Esophagus muscularis mucosa (tissue), 4 donors: ENCODE measurements at regions not wholly inside any gene's neighbourhood (a gene's known extent, or its start where the extent isn't known, plus 50 kb on each side); places are given as distances from the start of the nearest gene placed in this dataset.

ENCODE experiments used
- DNase-seq: peaks from one replicate; pipeline ENCODE4 v3.0.0-alpha.2; 2017; ENCODE audit errors: extremely low spot score
- H3K27ac ChIP-seq, 4 donors: fragments of 200-600 bp; sonication (generic); replicated peaks in 1 of 4; 1 replicate in 3 of 4; 2 replicates in 1 of 4; pipeline ENCODE4 v1.5.1; 2016 to 2019; ENCODE audit warnings: mild to moderate bottlenecking in 1 of 4
- H3K27me3 ChIP-seq, 4 donors: fragments of 200-600 bp; sonication (generic); one replicate each; pipeline versions ENCODE4 v1.5.1 to v1.6.0; 2016 to 2019
- H3K36me3 ChIP-seq, 4 donors: fragments of 200-600 bp; sonication (generic); one replicate each; pipeline ENCODE4 v1.5.1; 2016 to 2019
- H3K4me1 ChIP-seq, 4 donors: fragments of 200-600 bp; sonication (generic); one replicate each; pipeline ENCODE4 v1.5.1; 2016 to 2019
- H3K4me3 ChIP-seq, 4 donors: fragments of 200-600 bp; sonication (generic); 1 replicate in 2 of 4; 2 replicates in 2 of 4; pipeline ENCODE4 v1.5.1; 2016 to 2019; ENCODE audit warnings: mild to moderate bottlenecking in 4 of 4, moderate library complexity in 1 of 4
- H3K9me3 ChIP-seq, 4 donors: fragments of 200-600 bp; sonication (generic); 1 replicate in 3 of 4; 2 replicates in 1 of 4; pipeline ENCODE4 v1.5.1; 2016 to 2019
- EP300 ChIP-seq: sonication (generic); formaldehyde crosslinking; IDR thresholded peaks from one replicate; pipeline ENCODE4 v1.6.1; 2017; ENCODE audit warnings: antibody characterized with exemption
- POLR2A ChIP-seq: fragments of 450-650 bp; IDR thresholded peaks from one replicate; pipeline ENCODE4 v1.6.1; 2017; ENCODE audit warnings: antibody characterized with exemption, moderate library complexity, mild to moderate bottlenecking, low read depth
- POLR2AphosphoS5 ChIP-seq, 2 donors: sonication (generic); formaldehyde crosslinking; IDR thresholded peaks; one replicate each; pipeline ENCODE4 v1.6.1; 2017; ENCODE audit warnings: antibody characterized with exemption in 2 of 2
- WGBS: methylation state at CpG from one replicate; pipeline ENCODE4 v1.1.5; 2018; 5-methylcytosine and 5-hydroxymethylcytosine counted together
- intact Hi-C: fragments of 100-400 bp; cut with DNase I; formaldehyde crosslinking; loops from one replicate; pipeline ENCODE4 v1.15.1; 2023
- TF ChIP-seq, protein P1 (sequence below), 3 experiments: fragments of 200-600 bp in 2 of 3; fragments of 450-650 bp in 1 of 3; sonication (generic) in 2 of 3; IDR thresholded peaks; one replicate each; pipeline ENCODE4 v1.5.1; 2017 to 2019; ENCODE audit warnings: antibody characterized with exemption in 3 of 3, mild to moderate bottlenecking in 2 of 3, moderate library complexity in 1 of 3

DNA sequence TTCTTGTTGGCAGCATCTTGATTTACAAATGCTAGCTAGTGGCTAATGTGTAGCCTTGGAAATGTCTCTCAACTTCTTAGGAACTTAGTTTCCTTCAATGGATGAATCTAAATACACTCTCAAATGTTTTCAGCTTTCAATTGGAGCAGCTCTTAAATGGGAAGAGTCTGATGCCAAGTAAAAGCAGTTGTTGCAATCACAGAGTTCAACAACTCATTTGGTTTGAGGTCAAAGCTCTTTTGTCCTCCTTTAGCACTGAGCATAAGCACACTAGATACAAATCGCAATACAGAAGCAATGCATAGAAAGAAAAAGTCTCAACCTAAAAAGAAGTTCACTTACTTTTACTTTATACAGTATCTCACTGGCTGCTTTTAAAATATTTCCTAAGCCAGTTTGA lies 986.1 kb upstream of the FLRT2 start:
- Histone ChIP-seq H3K4me3 (no peak overlapping the region), H3K9me3 (no peaks in the 10 kb centered on the region), H3K27ac (no peak overlapping the region), H3K4me1 (no peaks in the 10 kb centered on the region), H3K36me3 (no peaks in the 10 kb centered on the region), H3K27me3 (no peaks in the 10 kb centered on the region)
- TF ChIP-seq, protein P1, sequence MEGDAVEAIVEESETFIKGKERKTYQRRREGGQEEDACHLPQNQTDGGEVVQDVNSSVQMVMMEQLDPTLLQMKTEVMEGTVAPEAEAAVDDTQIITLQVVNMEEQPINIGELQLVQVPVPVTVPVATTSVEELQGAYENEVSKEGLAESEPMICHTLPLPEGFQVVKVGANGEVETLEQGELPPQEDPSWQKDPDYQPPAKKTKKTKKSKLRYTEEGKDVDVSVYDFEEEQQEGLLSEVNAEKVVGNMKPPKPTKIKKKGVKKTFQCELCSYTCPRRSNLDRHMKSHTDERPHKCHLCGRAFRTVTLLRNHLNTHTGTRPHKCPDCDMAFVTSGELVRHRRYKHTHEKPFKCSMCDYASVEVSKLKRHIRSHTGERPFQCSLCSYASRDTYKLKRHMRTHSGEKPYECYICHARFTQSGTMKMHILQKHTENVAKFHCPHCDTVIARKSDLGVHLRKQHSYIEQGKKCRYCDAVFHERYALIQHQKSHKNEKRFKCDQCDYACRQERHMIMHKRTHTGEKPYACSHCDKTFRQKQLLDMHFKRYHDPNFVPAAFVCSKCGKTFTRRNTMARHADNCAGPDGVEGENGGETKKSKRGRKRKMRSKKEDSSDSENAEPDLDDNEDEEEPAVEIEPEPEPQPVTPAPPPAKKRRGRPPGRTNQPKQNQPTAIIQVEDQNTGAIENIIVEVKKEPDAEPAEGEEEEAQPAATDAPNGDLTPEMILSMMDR (IDR thresholded peaks at IDR 0.05) = no peak
- TF ChIP-seq POLR2A = no peak
- TF ChIP-seq POLR2AphosphoS5 (IDR thresholded peaks at IDR 0.05) = no peak
- TF ChIP-seq EP300 = no peak
- WGBS = 96% methylated on average over 1 of the region's 1 CpG
- intact Hi-C loops = no loop called here
- DNase-seq = no peak

- no peak overlapping the region for H3K27ac ChIP-seq
- no peak for DNase-seq
- intact Hi-C loops = no loop called here
- H3K4me3 ChIP-seq = no peak overlapping the region
- no peaks in the 10 kb centered on the region for H3K9me3 ChIP-seq
- WGBS = 74% methylated on average over 6 of the region's 6 CpGs
- no peak for TF ChIP-seq POLR2A
- TF ChIP-seq EP300 = no peak
- TF ChIP-seq, protein P1 (IDR thresholded peaks at IDR 0.05) = no peak
- no peak for TF ChIP-seq POLR2AphosphoS5 (IDR thresholded peaks at IDR 0.05)
- H3K4me1 ChIP-seq = no peaks in the 10 kb centered on the region
- no peaks in the 10 kb centered on the region for H3K36me3 ChIP-seq
- no peaks in the 10 kb centered on the region for H3K27me3 ChIP-seq
Measured at GRCh38 chr14:84544486-84545131, 985.3 kb upstream of the FLRT2 start.

DNA sequence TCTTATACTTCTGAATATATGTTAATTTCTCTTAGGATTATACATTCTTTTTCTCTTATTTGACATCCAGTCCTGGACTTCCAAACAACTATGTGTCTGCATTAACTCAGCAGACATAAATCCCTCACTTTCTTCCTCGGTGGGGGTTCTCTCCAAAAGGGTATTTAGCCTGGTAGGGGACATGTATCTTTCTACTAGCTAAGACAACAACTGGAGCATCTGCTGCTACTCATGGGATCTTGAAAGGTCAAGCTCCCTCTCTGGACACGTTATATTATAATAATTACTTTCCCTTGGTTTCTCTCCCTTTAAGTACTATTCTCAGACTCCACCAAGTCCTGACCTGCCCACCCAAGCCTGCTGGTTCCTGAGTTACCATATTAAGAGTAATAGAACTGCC lies 983.7 kb upstream of the FLRT2 start:
- TF ChIP-seq, protein P1 (IDR thresholded peaks at IDR 0.05) = no peak
- TF ChIP-seq EP300 (no peak), POLR2AphosphoS5 (IDR thresholded peaks at IDR 0.05) (no peak), POLR2A (no peak)
- DNase-seq = no peak
- H3K27ac ChIP-seq = no peak overlapping the region
- H3K4me3 ChIP-seq = no peak overlapping the region
- H3K36me3 ChIP-seq = no peaks in the 10 kb centered on the region
- WGBS = 68% methylated on average over 2 of the region's 2 CpGs
- intact Hi-C loops = no loop called here
- no peaks in the 10 kb centered on the region for H3K9me3 ChIP-seq
- no peaks in the 10 kb centered on the region for H3K27me3 ChIP-seq
- H3K4me1 ChIP-seq = no peaks in the 10 kb centered on the region

- 75% methylated on average over 3 of the region's 3 CpGs for WGBS
- TF ChIP-seq EP300 = no peak
- Histone ChIP-seq H3K27ac (no peak overlapping the region), H3K27me3 (no peaks in the 10 kb centered on the region), H3K4me3 (no peak overlapping the region), H3K4me1 (no peaks in the 10 kb centered on the region), H3K9me3 (no peaks in the 10 kb centered on the region), H3K36me3 (no peaks in the 10 kb centered on the region)
- intact Hi-C loops = no loop called here
- DNase-seq = no peak
Measured at GRCh38 chr14:84554136-84554535, 975.8 kb upstream of the FLRT2 start.

GRCh38 chr14:84555493-84555892 lies 974.5 kb upstream of the FLRT2 start:
- Histone ChIP-seq H3K4me3 (no peak overlapping the region), H3K27ac (no peak overlapping the region), H3K9me3 (no peaks in the 10 kb centered on the region), H3K36me3 (no peaks in the 10 kb centered on the region), H3K27me3 (no peaks in the 10 kb centered on the region), H3K4me1 (no peaks in the 10 kb centered on the region)
- DNase-seq = no peak
- 85% methylated on average over 2 of the region's 2 CpGs for WGBS
- intact Hi-C loops = no loop called here
- TF ChIP-seq EP300 (no peak), POLR2AphosphoS5 (IDR thresholded peaks at IDR 0.05) (no peak), POLR2A (no peak)
- TF ChIP-seq, protein P1 (IDR thresholded peaks at IDR 0.05) = no peak
